SIG-M5 (cell line): ENCODE measurements at regions not wholly inside any gene's neighbourhood (a gene's known extent, or its start where the extent isn't known, plus 50 kb on each side); places are given as distances from the start of the nearest gene placed in this dataset.
"Not testable (repeated sequence)": the region's sequence is repeated elsewhere in the genome, so short reads cannot be mapped to it uniquely, and the experiment has no call there.

Source experiments
- DNase-seq: peaks from one replicate; lab custom pipeline; 2025; lab: John Stamatoyannopoulos, UW

DNA sequence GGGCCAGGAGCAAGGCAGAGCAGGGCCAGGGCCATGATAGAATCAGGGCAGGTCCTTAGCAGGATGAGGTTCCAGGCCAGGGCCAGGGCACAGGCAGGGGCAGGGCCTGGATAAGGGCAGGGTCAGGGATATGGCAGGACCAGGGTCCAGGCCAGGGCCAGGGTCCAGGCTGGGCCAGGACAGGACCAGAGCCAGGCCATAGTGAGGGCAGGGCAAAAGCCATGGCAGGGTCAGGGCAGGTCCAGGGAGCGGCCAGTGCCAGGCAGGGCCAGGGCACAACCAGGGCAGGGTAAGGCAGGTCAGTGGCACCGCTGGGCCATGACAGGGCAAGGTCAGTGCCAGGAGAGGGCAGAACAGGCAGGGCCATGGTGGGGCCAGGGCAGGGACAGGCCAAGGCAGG is 152.2 kb downstream of the LIPI start:
- no peak for DNase-seq

GRCh38 chr21:14057841-14058481 is 152.8 kb downstream of the LIPI start:
- DNase-seq, result not testable (repeated sequence)

DNA sequence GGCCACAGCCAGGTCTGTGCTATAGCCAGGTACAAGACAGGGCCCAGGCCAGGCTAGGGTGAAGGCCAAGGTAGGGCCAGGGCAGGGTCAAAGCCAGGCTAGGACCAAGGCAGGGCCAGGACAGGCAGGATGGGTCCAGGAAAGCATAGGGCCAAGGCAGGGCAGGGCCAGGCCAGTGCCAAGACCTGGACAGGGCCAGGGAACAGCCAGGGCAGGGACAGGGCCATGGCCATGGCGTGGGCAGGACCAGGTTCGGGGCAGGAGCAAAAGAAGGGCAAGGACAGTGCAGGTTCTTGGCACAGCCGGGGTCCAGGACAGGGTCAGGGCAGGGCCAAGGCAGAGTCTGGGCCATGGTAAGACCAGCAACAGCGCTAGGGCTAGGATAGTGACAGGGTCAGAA is 153.4 kb downstream of the LIPI start:
- no peak for DNase-seq

DNA sequence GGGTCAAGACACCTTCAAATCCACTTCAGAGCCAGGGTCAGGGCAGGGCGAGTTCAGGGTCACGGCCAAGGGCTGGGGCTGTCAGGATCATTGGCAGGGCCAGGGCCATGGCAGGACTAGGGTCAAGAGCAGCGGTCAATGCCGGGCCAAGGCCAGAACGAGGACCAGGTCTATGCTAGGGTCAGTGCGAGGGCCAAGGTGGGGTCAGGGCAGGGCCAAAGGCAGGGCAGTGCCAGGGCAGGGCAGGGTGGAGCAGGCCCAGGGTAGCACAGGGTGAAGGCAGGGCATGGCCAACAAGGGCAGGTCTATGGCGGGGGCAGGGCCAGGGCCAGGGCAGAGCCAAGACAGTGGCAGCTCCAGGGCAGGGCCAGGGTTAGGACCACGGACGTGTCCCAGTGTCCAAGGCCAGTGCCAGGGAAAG is 154.0 kb downstream of the LIPI start:
- no peak for DNase-seq

GRCh38 chr21:14055746-14056515 is 154.8 kb downstream of the LIPI start:
- not testable (repeated sequence) for DNase-seq

DNA sequence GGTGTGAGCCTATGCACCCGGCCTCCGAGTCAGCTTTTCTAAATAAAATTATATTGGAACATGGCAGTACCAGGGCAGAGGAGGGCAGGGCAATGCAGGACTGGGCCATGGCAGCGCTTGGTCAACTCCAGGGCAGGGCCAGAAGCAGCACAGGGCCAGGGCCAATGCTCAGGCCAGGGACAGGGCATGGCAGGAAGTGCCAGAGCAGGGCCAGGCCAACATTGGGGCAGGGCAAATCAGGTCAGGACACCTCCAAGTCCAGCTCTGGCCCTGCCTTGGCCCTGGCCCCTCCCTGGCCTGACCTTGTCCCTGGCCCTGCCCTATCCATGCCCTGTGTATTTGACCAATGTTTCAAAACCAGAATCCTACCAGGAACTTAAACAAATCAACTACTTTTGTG is 156.1 kb downstream of the LIPI start:
- DNase-seq, result no peak

DNA sequence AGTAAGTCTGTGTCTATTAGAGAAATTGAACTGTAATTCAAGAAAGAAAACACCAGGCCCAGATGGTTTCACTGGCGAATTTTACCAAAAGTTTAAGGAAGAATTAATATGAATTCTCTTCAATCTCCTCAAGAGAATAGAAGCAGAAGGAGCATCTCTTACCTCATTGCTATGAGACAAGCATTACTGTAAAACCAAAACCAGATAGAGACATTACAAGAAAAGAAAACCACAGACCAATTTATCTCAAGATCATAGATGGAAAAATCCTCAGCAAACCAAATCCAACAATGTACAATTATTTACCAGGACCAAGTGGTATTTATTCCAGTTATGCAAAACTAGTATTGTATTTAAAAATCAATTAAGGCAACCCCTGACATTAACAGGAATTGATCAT is 160.6 kb downstream of the LIPI start:
- no peak for DNase-seq

DNA sequence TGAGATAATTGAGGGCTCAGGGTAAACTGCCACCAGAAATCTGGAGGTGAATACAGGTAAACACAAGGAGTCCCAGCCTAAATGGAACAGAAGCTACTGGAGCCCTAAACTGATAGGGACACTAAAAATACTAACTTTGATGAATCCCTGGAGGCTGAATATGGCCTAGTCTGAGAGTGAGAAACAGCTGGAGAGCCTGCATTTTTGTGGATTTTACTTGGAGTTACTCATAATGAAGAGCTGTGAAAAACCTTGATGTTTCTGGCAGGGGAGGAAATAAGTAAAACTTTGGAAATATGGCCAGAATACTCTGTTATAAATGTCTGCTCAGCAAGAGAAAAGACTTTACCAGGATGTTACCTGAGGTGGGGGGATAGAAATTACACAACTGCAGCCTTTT is 164.4 kb downstream of the LIPI start:
- DNase-seq, result no peak

GRCh38 chr21:14040386-14040785 is 170.4 kb downstream of the LIPI start:
- no peak for DNase-seq

DNA sequence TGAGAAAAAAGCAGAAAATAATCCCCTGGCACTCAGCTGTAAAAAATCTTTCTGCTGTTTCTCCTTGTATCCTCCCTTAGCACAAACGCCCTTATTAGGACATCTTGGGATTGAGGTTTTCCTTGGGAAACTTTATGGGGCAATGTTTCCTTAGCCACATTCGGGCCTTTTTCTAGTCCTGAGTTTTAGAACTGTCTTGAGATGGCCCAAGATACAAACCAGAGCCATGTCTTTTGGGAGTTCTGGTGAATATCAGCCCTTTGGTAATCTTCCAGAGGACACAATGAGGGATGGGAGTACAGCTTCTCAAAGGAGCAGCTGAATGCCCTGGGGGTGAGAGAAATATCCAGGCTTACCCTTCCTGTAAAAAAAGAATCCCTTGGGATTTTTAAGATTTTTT is 182.1 kb downstream of the LIPI start:
- DNase-seq, result not testable (repeated sequence)

- peak; percentile 73 for DNase-seq
Observed at GRCh38 chr21:14027235-14027869, 183.4 kb downstream of the LIPI start.

DNA sequence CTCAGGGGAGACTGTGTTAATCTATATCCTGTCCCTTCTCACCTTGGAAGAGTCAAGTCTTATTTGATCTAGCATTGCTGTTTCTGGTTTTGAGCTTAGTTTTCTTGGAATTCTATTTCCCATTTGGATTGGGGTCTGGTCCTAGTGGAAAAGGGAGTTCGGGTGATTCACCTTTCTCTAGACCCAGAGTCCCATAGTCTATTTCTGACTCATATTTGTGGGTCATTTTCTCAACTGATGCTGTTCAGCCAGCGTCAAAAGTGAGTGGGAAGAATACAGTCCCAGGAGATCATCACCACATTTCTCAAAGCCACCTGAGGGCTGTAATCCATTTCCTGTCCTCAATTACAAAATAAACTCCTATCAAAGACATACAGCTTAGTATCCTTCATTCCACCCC is 190.6 kb downstream of the LIPI start:
- not testable (repeated sequence) for DNase-seq

DNA sequence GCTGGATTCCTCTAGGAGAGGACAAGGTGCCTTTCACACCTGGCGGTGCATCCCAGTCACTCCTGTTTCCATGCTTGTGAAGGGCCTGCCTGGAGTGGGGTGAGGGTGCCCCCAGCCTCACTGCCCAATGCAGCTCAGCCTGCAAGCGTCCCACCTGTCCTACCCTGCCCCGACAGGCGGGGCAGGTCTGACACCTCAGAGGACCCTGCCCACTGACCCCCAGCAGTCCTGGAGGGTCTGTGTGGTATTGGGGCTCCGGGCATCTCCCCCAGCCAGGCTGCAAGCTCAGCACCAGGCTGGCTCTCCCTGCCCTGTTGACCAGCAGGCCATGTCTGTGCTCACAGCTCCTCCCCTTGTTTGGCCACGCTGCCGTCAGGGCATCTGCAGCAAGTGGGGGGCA is 194.9 kb downstream of the LIPI start:
- DNase-seq, result not testable (repeated sequence)

GRCh38 chr21:14013623-14014498 is 196.9 kb downstream of the LIPI start:
- not testable (repeated sequence) for DNase-seq

DNA sequence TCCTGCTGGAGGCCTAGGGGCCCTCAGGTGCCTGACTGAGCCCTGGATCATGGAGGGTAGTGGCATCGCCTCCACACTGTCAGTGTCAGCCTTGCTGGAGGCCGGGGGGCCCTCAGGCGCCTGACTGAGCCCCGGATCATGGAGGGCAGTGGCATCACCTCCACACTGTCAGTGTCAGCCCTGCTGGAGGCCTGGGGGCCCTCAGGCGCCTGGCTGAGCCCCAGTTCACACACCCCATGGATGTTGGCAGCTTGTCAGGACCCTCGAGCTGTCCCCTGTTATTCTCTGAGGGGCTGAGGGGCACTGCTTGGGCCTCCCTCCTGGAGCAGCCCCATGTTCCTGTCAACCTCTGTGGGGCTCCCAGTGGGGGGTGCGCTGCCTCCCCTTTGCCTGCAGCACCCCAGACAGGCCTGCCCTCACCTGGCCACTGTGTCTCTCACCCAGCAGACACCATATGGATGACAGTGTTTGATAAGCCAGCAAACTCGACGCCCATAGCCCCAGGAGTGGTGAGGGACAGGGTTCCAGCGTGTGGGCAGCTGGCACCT is 197.6 kb downstream of the LIPI start:
- DNase-seq, result no peak

GRCh38 chr21:14012409-14012808 is 198.3 kb downstream of the LIPI start:
- no peak for DNase-seq

DNA sequence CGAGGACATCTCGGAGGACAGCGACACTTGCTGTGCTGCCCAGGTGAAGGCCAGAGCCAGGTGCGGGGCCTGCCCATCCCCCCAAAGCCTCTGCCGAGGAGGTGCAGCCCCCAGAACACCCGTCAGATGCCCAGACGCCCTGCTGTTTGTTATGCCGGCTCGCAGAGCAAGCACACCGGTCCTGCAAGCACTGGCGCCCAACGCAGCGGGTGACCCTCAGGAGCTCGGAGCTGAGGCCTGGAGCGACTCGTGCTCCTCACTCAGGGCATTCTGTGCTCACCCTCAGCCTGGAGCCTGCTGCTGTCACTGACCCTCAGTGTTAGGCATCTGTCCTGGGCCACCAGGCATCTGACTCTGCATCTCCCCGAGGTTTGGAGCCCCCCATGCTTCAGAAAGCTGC is 199.0 kb downstream of the LIPI start:
- not testable (repeated sequence) for DNase-seq

DNA sequence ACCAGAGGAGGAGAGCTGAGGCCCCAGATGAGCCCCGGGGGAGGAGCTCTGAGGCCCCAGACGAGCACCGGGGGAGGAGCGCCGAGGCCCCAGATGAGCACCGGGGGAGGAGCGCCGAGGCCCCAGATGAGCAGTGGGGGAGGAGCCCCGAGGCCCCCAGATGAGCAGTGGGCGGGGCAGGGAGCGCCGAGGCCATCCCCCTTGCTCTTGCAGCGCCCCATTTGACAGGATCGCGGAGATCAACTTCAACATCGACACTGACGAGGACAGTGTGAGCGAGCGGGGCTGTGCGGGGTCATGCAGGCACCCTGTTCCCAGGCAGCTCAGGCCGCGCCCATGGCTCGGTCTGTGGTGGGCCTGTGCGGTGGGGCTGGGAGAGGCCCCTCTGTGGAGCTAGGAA is 199.6 kb downstream of the LIPI start:
- not testable (repeated sequence) for DNase-seq

GRCh38 chr21:14010729-14011128 is 200.0 kb downstream of the LIPI start:
- no peak for DNase-seq

DNA sequence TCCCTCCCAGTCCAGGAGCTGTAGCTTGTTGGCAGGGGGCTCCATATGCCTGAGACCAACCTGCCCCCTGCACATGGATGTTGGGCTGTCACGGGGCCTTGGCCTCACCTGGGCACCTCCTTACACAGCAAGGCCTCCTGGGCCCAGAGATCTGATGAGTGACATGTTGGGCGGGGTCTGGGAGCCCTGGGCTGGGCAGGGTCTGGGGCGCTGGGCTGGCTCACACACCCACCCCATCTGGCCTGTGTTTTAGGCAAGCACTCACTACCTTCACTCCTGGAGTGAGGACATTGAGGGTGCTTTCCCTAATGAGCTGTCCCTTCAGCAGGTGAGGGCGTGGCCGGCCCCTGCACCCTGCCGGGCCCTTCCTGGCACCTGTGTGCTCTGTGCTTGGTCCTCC is 200.8 kb downstream of the LIPI start:
- DNase-seq, result not testable (repeated sequence)

DNA sequence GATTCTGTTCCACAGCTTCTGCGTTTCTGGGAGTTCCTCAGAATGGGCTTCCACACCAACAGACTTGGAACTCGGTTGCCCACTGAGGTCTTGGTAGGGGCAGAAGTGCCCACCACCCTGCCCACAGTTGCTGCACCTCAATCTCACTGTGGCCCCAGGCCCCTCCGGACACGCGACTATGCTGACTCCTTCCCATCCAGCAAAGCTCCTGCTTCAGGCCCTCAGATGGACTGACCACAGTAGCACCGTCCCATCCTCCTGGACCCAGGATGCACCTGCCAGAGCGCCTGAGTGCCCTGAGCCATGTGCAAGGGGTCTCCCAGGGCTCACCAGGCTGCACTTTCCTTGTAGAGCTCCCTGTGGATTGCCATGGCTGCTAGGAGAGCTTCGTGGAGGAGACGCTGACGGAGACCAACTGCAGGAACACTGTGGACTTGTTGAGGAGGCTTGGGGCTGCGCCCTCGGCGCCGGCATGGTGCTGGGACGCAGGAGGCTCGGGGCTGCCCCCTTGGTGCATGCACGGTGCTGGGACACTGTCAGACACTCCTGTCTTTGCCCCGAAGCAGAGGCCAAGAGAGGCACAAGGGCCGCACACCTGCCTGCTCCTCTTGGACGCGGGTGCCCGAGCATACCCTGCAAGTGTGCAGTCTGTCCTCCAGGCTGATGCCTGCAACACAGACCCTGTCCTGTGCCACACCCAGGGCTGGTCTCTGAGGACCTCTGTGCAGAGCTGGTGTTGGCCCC is 201.3 kb downstream of the LIPI start:
- not testable (repeated sequence) for DNase-seq
